ENCODE measurements at regions not wholly inside any gene's neighbourhood (a gene's known extent, or its start where the extent isn't known, plus 50 kb on each side); places are given as distances from the start of the nearest gene placed in this dataset.
A peak's percentile ranks its signal among the peaks of the same experiment; 100 is the strongest.
"Not testable (repeated sequence)": the region's sequence is repeated elsewhere in the genome, so short reads cannot be mapped to it uniquely, and the experiment has no call there.

DNA sequence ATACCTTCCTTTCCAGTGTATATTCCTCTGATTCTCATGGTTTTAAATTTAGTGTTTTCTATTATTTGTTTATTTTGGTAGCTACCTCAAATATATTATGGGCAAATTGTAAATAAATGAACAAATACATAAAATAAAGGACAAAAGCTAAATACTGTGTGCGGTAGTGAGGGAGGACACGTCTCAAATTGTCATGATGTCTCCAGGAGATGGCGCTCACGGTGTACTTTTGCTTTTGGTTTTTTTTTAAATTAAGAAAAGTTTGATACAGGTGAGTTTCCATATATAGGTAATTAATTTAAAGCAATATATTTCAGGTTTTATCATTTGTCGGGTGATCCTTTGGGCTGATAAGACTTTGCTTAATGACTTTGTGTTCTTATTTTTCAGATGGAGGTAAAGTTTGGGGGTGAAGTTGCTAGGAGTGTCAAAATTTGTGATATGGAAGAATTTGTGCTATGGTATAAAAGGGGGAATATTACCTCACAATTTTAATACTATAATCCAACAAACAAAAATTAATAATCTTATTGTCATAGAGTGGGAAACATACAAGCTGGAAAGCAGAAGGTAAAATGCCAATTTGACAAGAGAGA is 68.4 kb upstream of the TMEM229A start:
- peak; percentile 6 for DNase-seq

DNA sequence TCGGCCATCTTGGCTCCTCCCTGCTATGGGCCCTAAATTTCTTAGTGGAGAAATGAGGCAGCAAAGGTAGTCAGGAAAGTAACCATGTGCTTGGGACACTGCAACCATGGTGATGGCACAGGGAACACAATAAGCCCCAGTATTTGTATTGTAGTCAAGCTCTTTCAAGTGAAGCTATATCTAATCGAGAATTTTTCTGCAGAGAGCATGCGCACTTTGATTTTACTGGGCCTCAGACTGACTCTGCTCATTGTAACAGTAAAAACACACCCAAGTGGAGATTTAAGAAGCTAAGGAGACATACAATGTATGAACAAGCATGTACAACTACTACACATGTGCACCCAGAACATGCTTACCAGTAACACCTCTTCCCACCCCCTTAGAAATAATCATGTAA is 67.3 kb upstream of the TMEM229A start:
- DNase-seq, result no peak

DNA sequence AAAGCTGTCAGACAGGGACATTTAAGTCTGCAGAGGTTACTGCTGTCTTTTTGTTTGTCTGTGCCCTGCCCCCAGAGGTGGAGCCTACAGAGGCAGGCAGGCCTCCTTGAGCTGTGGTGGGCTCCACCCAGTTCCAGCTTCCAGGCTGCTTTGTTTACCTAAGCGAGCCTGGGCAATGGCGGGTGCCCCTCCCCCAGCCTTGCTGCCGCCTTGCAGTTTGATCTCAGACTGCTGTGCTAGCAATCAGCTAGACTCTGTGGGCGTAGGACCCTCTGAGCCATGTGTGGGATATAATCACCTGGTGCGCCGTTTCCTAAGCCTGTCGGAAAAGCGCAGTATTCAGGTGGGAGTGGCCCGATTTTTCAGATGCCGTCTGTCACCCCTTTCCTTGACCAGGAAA is 66.7 kb upstream of the TMEM229A start:
- DNase-seq, result not testable (repeated sequence)

DNA sequence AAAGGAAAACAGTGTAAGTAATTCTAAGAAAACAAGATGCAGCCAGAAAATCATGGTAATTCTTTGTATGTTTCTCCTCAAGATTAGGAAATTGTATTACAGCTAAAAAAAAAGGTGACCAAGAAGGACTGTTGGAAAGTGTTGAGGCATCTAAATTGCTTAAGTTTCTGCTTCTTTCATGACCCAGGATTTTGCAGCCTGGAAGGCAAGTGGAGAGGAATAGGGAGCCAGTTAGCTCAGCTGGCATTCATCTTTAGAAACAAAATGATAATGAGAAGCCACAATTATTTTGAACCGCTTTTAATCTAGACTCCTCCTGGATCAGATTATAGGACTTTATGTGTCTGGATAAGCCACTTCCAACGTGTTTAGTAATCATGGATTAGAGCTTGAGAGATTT is 56.8 kb upstream of the TMEM229A start:
- no peak for DNase-seq

DNA sequence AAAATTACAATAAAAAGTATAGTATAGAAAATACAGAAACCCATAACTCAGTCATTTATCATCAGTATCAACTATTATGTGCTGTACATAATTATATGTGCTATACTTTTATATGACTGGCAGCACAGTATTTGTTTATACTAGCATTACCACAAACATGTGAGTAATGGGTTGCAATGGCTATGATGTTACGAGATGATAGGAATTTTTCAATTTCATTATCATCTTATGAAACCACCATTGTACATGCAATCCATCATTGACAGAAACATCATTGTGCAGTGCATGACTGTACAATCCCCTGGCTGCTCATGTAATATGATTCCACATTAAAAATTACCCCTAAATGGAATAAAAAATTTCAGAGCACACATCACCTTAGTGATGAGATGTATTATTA is 55.7 kb upstream of the TMEM229A start:
- peak; percentile 19 for DNase-seq

DNA sequence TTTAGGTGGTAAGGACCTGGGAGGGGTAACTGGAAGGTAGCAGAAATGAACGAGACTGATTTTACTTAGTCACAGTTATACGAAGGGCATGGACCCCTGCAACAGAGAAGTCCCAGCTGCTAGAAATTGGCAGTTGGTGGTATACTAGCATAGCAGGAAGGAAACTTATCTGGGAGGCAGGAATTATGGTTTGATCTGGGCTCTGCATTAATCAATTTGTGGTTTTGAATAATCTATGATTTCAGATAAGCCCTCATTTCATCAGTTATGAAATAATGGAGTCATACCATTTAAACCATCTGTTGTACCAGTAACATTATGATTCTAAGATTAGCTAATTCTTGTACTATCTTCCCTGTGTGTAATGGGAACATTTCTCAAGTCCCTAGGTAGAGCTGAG is 54.0 kb upstream of the TMEM229A start:
- DNase-seq, result no peak

DNA sequence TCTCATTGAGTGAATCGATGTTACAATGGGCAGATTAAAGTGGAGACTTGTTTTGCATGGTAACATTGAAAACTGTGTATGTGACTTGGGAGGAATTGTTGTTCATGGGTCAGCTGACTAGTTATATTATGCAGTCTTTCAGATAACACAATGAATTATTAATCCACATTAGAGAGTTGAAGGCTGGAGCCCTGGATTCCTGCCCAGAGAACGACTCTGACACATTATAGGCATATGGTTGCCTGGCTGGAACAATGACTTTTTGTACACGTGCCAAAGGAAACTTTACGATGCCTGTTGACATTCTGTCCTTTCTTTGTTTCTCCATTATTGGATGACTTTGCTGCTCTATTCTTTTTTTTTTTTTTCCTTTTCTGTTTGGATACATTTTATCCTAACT is 52.3 kb upstream of the TMEM229A start:
- DNase-seq, result no peak

DNA sequence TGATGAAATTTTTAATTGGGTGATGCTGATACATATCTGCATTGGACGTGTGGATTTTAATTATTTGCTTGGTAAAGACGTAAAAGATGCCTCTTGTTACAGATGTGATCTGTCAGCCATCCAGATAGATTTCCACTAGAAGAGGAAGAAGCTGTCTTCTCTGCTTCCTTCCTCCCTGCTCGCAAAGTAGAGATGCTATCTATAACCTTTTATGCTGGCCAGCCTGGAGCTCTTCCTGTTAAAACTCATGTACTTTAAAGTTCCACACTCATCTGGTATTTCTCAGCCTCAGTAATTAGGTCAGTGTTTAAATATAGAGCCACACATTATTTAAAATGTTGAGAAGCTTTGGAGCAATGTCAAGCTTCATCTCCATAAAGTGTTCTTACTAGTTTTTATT is 51.2 kb upstream of the TMEM229A start:
- DNase-seq, result no peak

Measured in HCEC 1CT (cell line).